Fibroblast of the aortic adventitia (primary cell): ENCODE measurements at regions not wholly inside any gene's neighbourhood (a gene's known extent, or its start where the extent isn't known, plus 50 kb on each side); places are given as distances from the start of the nearest gene placed in this dataset.
"Not testable (repeated sequence)": the region's sequence is repeated elsewhere in the genome, so short reads cannot be mapped to it uniquely, and the experiment has no call there.

Source experiments
- DNase-seq: peaks from one replicate; pipeline ENCODE4 v3.0.0-alpha.2; 2010; ENCODE audit warnings: low read depth
- H3K4me3 ChIP-seq: 2 replicates; pipeline ENCODE4 v1.5.1; 2011; ENCODE audit warnings: low read depth, mild to moderate bottlenecking, control low read depth, low read length, moderate library complexity
- TF ChIP-seq, protein P1 (sequence below): IDR thresholded peaks from 2 replicates; pipeline ENCODE4 v1.5.1; 2011; ENCODE audit warnings: mild to moderate bottlenecking, low read length, control low read depth, inconsistent platforms; ENCODE audit not compliant: insufficient read depth

DNA sequence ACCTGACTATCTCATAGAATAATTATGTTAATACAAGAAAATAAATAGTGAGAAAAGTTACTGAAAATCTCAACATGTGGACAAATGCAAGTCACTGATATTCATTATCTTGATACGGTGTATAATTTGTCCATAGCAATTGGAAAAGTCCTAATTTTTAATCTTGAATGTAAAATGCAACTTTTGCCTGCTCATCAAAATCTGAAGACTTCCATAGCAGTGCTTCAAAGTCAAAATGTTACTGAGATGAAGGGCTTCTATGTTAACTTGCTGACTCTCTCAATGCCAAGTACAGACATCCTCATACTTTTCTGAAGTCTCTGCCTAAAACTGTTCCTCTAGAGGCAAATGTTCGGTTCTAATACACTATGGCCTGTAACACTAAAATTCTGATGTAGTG lies 1300.1 kb upstream of the EPHA6 start:
- TF ChIP-seq, protein P1, sequence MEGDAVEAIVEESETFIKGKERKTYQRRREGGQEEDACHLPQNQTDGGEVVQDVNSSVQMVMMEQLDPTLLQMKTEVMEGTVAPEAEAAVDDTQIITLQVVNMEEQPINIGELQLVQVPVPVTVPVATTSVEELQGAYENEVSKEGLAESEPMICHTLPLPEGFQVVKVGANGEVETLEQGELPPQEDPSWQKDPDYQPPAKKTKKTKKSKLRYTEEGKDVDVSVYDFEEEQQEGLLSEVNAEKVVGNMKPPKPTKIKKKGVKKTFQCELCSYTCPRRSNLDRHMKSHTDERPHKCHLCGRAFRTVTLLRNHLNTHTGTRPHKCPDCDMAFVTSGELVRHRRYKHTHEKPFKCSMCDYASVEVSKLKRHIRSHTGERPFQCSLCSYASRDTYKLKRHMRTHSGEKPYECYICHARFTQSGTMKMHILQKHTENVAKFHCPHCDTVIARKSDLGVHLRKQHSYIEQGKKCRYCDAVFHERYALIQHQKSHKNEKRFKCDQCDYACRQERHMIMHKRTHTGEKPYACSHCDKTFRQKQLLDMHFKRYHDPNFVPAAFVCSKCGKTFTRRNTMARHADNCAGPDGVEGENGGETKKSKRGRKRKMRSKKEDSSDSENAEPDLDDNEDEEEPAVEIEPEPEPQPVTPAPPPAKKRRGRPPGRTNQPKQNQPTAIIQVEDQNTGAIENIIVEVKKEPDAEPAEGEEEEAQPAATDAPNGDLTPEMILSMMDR: no peak
- H3K4me3 ChIP-seq: no peak overlapping the region
- DNase-seq: no peak

DNA sequence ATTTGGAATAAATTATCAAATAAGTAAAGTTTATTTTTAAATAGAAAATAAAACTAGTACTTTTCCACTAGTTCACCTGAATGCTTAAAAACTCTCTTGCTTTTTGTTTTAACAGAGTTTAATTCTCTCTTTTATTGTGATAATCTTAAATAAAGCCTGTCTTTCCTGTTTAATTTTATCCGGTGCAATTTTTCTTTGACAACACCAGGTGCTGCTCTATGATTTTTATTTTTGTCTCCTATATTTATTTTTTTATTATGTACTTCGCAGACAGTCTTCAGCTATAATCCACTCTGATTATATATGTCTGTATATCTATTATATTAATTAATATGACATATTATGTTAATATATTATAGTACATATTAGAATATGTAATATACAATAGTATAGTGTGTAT lies 1293.0 kb upstream of the EPHA6 start:
- no peak overlapping the region for H3K4me3 ChIP-seq
- TF ChIP-seq, protein P1: no peak
- no peak for DNase-seq

DNA sequence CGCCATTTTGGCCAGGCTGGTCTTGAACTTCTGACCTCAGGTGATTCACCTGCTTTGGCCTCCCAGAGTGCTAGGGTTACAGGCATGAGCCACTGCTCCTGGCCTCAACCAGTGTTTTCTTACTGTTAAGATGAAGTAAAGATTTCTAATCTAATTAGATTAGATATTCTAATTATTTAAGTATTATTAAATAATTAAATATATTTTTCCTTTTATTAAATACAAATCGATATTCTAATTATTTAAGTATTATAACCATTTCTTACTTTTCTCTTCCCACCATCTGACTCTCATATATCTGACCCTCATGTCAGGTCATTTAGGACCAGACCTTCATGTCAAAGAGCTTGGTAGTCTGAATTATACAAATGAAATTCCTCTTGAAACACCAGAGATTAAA lies 1291.9 kb upstream of the EPHA6 start:
- TF ChIP-seq, protein P1: no peak
- no peak for DNase-seq
- H3K4me3 ChIP-seq: no peak overlapping the region

DNA sequence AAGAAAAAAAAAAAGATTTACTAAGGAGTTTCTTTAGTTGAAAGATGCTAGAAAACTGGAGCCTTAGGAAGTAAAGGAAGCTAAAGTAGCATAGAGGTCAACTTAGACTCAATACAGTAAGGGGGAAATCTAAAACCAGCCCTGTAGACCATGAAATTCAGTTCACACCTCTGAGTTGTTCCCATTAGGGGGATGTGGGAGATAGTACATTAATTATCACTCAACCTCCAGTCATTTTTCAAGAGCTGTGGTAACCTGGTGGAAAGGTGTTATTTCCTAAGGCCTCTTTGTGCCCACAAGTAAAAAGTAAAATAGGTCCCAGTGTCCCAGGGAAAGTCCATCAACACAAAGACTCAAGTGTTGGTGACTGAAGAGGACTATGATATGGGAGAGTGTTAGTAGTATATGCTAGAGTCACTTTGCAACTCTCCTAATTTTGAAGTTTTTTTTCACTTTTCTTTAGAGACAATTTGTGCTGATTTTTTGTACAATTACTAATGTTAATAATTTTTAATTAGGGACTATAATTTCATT lies 1274.4 kb upstream of the EPHA6 start:
- TF ChIP-seq, protein P1: no peak
- no peak for DNase-seq
- H3K4me3 ChIP-seq: no peak overlapping the region

- no peak overlapping the region for H3K4me3 ChIP-seq
- DNase-seq: no peak
- TF ChIP-seq, protein P1: no peak
Observed at GRCh38 chr3:95565502-95565901, 1248.9 kb upstream of the EPHA6 start.

DNA sequence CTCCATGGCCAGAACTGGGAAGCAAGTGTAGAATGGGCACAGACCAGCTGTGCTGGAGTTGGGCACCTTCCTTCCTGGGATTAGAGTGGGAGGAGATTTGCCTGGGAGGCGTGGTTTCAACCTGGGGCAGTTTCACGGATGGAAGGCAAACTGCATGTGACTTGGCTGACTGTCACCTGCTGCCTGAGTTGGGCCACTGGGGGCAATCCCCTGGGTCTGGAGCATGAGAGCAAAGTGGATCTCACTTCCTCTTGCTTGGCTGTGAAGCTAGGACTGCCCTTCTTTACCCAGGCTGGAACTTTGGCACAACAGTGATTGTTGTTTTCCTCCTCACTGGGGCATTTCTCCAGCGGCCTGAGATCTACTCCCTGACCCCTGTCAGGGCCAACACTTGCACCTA lies 1247.0 kb upstream of the EPHA6 start:
- no peak for DNase-seq
- TF ChIP-seq, protein P1: no peak
- H3K4me3 ChIP-seq: no peak overlapping the region

GRCh38 chr3:95586754-95587153 lies 1227.6 kb upstream of the EPHA6 start:
- TF ChIP-seq, protein P1: no peak
- no peak overlapping the region for H3K4me3 ChIP-seq
- DNase-seq: no peak

- DNase-seq, H3K4me3 ChIP-seq: not testable (repeated sequence)
Observed at GRCh38 chr3:95587641-95588040, 1226.8 kb upstream of the EPHA6 start.
